Activated CD8-positive, alpha-beta memory T cell treated with anti-CD3 and anti-CD28 coated beads, Interleukin-2, amount 50 U/mL, for 24 hours (primary cell): ENCODE measurements at regions not wholly inside any gene's neighbourhood (a gene's known extent, or its start where the extent isn't known, plus 50 kb on each side); places are given as distances from the start of the nearest gene placed in this dataset.
"Not testable (repeated sequence)": the region's sequence is repeated elsewhere in the genome, so short reads cannot be mapped to it uniquely, and the experiment has no call there.

Experiments used
- DNase-seq: peaks from one replicate; pipeline ENCODE4 v3.0.0-alpha.2; 2020; ENCODE audit errors: extremely low read depth

- not testable (repeated sequence) for DNase-seq
Observed at GRCh38 chr17:13659051-13659450, 57.3 kb upstream of the HS3ST3A1 start.

GRCh38 chr17:13665872-13666635, 64.3 kb upstream of the HS3ST3A1 start:
- no peak for DNase-seq

- DNase-seq = no peak
Observed at GRCh38 chr17:13671341-13671740, 69.6 kb upstream of the HS3ST3A1 start.

DNA sequence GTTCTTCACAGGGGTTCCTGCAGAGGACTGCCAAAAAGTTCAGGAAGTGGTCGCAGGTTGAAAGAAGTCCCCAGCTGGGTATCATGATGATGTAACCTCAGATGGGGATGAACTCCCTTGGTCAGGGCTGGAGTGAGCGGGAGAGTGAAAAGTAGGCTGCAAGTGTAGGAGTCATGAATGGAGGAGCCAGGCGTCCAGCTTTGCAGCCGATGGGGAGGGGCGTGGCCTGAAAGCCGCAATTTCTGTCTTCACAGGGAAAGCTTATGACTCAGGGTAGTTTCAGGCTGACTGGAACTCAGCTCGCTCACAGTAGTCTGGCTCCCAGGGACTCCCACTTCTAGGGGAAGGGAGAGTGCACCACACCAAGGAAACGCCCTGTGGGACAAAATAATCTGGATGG, 70.0 kb upstream of the HS3ST3A1 start:
- no peak for DNase-seq

DNA sequence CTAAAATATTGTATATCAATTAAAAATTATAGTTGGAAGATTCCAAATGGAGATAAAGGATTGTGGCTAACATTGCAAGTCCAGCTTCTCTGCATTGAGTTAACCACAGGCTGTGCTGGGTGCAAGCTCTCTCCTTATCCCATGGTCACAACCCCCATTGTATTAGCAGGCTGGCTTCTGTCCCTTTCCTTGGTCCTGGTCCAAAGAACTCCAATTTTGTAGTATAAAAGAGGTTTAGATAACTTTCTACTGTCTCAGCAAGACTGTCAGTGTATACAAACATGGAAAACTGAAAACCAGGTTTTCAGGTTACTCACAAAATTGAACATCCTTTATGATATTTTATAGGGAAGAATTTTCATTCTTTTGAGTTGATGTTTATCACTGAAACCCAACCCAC, 76.6 kb upstream of the HS3ST3A1 start:
- no peak for DNase-seq

DNA sequence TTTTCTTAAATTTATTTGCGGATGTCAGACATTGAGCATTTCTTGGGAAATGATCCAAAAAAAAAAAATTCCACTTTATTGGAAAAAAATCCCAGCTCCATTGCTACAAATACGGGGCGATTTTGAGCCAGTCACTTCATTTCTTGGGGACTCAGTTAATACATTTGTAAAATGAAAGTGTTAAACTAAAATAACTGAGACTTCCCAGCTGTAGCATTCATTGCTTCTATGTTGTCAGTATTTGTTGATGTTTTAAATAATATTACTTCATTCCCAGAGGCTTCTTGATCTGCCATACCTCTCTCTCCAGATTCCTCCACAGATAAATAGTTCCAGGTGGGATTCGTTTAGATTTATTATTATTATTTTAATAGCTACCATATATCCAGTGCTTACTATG, 77.1 kb upstream of the HS3ST3A1 start:
- DNase-seq = no peak

DNA sequence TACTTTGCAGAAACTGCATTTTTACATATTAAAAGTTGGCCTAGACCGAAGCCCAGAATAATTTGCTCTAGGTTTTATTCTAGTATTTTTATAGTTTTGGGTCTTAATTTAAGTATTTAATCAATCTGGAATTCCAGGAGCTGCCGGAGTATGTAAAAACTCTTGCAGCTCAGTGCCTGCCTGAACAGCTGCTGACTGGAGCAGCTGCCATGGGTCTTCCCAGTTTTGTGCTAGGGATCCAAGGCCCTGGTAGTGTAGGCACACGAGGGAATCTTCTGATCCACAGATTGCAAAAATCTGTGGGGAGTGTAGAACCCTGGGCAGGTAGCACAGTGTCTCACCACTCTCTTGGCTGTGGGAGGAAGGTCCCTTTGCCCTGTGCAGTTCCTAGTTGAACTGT, 87.0 kb upstream of the HS3ST3A1 start:
- DNase-seq = no peak

- no peak for DNase-seq
Observed at GRCh38 chr17:13690806-13691205, 89.1 kb upstream of the HS3ST3A1 start.

GRCh38 chr17:13694934-13695333, 93.2 kb upstream of the HS3ST3A1 start:
- DNase-seq = no peak

GRCh38 chr17:13698832-13699231, 97.1 kb upstream of the HS3ST3A1 start:
- no peak for DNase-seq

DNA sequence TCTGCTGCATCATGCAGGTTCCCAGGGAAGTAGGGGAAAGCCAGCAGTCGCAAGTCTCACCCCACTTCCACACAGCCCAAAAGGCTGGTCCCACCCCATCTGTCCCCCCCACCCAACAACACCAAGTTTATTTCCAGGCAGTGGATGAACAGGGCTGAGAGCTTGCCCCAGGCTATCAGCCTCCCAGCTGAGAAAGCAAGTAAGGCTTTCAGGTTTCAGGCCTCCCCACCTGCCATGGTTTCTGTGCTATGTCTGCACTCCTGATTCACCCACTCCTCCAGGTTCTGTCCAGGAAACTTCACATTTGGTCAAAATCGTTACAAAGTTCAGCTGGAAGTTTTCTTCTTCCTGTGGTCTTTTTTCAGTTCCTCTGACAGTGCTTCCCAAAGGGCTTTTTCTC, 97.5 kb upstream of the HS3ST3A1 start:
- no peak for DNase-seq

GRCh38 chr17:13702266-13702665, 100.5 kb upstream of the HS3ST3A1 start:
- no peak for DNase-seq

DNA sequence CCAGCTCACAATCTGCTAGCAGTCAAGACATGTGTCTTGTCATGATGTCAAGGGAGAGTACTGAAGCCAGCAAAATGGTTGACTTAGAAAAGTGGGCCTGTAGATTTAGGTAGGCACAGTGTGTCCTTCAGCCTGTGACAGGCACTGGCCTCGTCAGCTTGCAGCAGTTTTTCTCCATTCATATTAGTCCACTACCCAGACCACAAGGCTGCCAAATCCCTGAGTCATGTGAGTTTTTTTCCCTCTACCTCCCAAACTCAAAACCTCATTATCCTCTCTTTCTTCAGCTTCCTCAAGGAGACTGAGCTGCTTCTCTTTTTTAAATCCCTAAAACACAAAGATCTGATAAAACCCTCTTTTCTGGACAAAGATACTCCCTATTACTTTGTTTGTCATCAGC, 102.6 kb upstream of the HS3ST3A1 start:
- DNase-seq = no peak

DNA sequence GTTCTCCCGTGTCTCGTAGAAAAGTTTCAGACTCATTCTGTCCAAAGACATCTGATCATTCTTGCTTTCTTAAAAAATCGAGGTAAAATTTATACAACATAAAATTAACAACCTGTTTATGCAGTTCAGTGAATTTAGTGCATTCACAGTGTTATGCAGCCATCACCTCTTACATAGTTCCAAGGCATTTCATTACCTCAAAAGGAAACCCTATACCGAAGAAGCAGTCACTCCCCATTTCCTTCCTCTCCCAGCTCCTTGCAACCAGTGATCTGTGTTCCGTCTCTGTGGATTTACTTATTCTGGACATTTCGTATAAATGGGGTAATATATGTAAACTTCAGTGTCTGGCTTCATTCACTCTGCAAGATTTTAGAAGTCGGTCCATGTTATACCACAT, 103.5 kb upstream of the HS3ST3A1 start:
- no peak for DNase-seq

- no peak for DNase-seq
Observed at GRCh38 chr17:13721705-13722104, 120.0 kb upstream of the HS3ST3A1 start.

GRCh38 chr17:13725288-13725990, 123.7 kb upstream of the HS3ST3A1 start:
- no peak for DNase-seq

GRCh38 chr17:13727441-13728171, 125.9 kb upstream of the HS3ST3A1 start:
- no peak for DNase-seq

DNA sequence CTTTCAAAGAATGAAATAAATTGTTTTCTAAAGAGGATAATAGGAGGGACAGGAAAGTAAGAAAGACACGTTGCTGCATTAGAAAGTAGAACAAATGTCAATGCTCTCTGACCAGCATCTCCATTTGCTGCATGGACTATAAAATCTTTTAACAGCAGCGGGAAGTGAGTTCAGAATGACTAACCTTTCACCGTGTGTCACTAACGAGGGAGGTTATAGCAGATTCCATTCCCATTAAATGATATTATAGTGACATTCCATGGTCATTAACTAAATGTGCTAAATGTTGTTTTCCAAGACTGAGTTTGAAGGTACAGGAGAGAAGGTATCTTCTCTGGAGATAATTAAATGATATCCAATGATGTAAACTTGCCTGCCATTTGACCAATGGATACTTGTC, 127.1 kb upstream of the HS3ST3A1 start:
- no peak for DNase-seq

DNA sequence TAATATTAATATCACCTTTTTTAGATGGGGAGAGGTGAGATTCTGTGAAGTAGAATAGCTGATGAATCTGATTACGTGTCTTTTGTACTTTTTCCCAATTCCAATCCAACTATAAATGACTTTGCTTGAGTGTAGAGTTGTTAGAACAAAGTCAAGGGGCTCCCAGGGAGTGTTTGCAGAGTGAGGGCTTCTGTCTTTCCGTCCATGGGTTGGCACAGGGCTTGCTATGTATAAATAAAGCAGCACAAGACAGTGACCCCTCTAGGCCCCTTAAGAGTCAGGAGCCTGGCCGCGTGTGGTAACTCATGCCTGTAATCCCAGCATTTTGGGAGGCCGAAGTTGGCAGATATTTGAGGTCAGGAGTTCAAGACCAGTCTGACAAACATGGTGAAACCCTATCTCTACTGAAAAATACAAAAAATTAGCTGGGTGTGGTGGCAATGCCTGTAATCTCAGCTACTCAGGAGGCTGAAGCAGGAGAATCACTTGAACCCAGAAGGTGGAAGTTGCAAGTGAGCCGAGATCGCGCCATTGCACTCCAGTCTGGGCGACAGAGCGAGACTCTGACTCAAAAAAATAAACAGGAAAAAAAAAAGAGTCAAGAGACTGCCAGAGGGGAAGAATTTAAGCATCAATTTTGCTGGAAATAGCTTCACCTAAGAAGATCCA, 127.9 kb upstream of the HS3ST3A1 start:
- no peak for DNase-seq

GRCh38 chr17:13734880-13735279, 133.2 kb upstream of the HS3ST3A1 start:
- no peak for DNase-seq

DNA sequence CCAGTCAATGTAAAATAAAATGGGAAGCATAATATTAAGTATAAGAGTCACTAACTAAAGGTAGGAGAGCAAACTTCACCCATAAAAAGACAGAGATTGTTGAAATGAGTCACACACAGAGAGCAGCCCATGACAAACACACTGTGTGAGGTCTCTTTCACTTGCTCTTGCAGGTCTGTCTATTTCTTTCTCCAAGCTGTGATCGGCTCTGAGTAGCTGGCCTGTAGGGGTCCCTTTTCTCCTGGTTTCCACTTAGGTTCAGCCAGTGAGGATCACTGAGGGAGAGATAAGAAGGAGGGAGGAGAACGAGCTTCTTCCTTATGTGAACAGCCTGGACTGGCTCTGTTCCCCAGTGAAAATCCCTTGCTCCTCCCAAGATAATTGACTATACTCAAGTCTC, 133.7 kb upstream of the HS3ST3A1 start:
- DNase-seq = no peak

GRCh38 chr17:13735861-13736260, 134.1 kb upstream of the HS3ST3A1 start:
- DNase-seq = no peak
